AG10803 (cell line): ENCODE measurements at regions not wholly inside any gene's neighbourhood (a gene's known extent, or its start where the extent isn't known, plus 50 kb on each side); places are given as distances from the start of the nearest gene placed in this dataset.
A peak's percentile ranks its signal among the peaks of the same experiment; 100 is the strongest.
"Not testable (repeated sequence)": the region's sequence is repeated elsewhere in the genome, so short reads cannot be mapped to it uniquely, and the experiment has no call there.

Experiments used
- DNase-seq: peaks from one replicate; pipeline ENCODE4 v3.0.0; 2010; ENCODE audit warnings: low read depth
- H3K4me3 ChIP-seq: 2 replicates; pipeline ENCODE4 v1.5.1; 2011; ENCODE audit warnings: mild to moderate bottlenecking, low read length, control low read depth
- CTCF ChIP-seq: conservative IDR thresholded peaks from 2 replicates; pipeline ENCODE4 v1.5.1; 2011; ENCODE audit warnings: mild to moderate bottlenecking, low read length, control low read depth, inconsistent platforms

DNA sequence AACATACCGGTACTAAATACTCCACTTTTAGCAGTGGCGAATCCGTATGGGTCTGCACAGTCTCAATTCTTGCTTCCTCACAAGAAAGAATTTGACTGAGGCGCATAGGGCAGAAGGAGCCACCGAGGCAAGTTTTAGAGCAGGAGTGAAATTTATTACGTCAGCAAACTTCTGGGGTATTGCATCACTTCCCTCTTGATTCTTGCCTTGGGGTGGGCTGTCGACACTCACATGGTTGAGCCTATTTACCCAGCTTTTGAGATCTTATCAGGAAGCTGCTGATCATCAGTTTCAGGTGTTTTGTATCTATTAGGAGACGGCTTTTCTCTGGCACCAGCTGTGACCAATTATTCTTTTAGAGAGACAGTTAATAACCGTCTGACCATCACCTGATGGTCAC is 111.5 kb upstream of the CCNH start:
- no peak for DNase-seq
- TF ChIP-seq CTCF, result no peak
- H3K4me3 ChIP-seq, result no peak overlapping the region

DNA sequence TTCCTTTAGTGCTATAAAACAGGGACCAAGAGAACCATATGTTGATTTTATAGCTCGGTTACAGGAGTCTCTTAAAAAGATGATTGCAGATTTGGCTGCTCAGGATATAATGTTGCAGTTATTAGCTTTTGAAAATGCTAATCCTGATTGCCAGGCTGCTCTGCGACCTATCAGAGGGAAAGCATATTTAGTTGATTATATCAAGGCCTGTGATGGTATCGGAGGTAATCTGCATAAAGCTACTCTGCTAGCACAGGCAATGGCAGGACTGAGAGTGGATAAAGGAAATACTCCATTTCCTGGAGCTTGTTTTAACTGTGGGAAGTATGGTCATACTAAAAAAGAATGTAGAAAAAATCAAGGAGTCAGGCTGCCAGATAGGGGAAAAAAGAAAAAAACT is 99.0 kb upstream of the CCNH start:
- DNase-seq, H3K4me3 ChIP-seq: not testable (repeated sequence)

DNA sequence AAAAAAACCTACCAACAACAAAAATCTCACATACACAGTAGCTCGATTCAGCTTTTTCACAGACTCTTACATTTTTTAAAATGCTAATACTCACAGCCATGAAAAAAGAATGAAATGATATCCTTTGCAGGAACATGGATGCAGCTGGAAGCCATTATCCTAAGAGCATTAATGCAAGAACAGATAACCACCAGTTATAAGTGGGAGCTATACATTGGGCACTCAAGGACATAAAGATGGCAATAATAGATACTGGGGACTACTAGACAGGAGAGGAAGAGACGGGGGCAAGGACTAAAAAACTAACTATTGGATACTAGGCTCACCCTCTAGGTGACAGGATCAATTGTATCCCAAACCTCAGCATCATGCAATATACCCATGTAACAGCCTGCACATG is 90.3 kb upstream of the CCNH start:
- no peak for TF ChIP-seq CTCF
- no peak for DNase-seq
- H3K4me3 ChIP-seq, result no peak overlapping the region

GRCh38 chr5:87499478-87500410 is 87.0 kb upstream of the CCNH start:
- DNase-seq, result peak; percentile 3

More at GRCh38 chr5:87499478-87500410, 87.0 kb upstream of the CCNH start:
- H3K4me3 ChIP-seq, result no peak overlapping the region
- TF ChIP-seq CTCF, result no peak
